ENCODE measurements at regions not wholly inside any gene's neighbourhood (a gene's known extent, or its start where the extent isn't known, plus 50 kb on each side); places are given as distances from the start of the nearest gene placed in this dataset.

GRCh38 chr14:44287858-44288257, 219.2 kb downstream of the FSCB start:
- no peak for DNase-seq

- DNase-seq = no peak
Measured at GRCh38 chr14:44286201-44286600, 220.9 kb downstream of the FSCB start.

DNA sequence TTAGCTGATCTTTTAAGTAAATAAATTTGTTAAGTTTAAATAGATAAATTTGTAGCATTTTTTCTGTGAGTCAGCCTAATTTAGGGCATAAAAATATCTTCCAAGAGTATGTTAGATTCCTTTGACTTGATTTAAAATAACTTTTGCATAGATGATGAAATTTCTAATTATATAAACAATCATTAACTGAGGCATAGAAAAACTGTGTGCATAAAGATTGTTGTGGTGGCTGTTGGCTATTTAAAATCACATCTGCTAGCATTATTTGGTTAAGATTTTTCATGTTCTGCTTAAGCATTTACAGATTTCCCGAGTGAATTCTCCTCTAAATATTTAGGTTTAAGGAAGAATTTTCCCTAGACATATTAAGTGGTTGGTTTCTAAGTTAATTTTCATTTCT, 223.2 kb downstream of the FSCB start:
- no peak for DNase-seq

DNA sequence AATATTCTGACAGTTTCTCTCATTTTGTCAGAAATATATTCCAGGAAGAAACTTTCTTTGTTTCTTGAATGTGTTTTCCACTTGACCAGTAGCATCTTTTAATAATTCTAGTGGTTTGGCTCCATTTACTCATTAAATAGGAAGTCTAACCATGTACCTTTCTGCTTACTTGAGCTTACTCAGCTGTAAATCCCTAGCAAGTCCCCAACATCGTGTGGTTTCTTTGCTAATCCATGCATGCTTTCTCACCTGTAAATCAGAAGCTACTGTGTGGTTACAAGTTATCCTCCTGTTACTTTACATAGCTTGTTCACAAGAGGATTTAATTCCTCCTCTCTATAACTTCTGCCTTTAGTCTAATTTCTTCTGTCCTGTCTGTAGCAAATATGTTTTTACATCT, 227.7 kb downstream of the FSCB start:
- DNase-seq = no peak

GRCh38 chr14:44271637-44272036, 235.4 kb downstream of the FSCB start:
- DNase-seq = no peak

DNA sequence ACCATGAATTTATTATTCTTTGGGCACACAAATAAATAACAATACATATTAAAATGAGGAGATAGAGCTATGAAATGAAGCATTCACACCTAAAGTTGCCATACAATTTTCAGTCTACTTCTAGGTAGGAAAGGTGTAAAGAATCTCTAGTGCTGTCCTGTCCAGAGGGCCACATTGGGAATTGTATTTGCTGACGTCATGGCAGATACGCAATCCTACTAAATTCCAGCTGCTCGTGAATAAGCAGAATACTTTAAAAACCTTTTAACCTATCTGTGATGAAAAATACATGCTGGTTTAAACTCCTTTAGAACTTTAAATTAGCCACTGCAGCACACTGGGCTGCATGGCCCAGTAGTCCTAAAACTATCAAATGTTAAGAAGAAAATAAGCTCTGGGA, 236.1 kb downstream of the FSCB start:
- no peak for DNase-seq

GRCh38 chr14:44265246-44265645, 241.8 kb downstream of the FSCB start:
- no peak for DNase-seq

- no peak for DNase-seq
Measured at GRCh38 chr14:44215660-44216059, 291.4 kb downstream of the FSCB start.

- DNase-seq = no peak
Measured at GRCh38 chr14:44211718-44212117, 295.4 kb downstream of the FSCB start.

GRCh38 chr14:44204061-44204835, 302.8 kb downstream of the FSCB start:
- no peak for DNase-seq

GRCh38 chr14:44180975-44181374, 326.1 kb downstream of the FSCB start:
- no peak for DNase-seq

DNA sequence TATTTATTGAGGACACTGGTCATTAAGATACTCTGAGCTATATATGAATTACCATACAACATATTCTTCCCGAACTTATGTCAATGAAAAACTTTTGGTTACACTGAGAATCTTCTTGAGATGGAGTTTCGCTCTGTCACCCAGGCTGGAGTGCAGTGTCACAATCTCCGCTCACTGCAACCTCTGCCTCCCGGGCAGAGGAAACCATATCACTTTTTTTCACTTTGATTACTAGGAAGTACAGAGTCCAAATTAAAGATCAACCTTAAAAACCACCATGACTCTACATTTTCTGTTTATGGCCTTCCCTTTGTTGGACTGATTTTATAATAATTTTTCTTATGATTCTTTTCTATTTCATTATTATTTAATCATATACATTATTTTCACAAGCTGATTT, 336.5 kb downstream of the FSCB start:
- DNase-seq = no peak

GRCh38 chr14:44170101-44170500, 337.0 kb downstream of the FSCB start:
- no peak for DNase-seq

DNA sequence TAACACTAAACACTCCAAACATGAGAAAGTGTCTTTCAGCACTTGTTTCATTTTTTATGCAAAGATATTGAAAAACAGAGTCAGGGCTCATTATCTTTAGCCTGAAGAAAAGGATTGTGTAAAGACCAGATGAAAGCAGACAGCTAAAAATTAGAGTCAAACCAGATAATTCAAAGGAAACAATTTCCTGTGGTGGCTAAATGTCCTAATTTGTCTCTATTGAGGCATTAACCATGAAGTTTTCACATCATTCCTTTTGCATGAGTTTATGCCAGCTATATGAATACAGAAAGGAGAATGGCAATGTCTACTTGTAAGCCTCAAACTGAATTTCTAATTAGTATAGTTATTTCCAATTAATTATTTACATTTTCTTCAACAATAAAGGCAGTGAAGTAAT, 338.5 kb downstream of the FSCB start:
- DNase-seq = no peak

DNA sequence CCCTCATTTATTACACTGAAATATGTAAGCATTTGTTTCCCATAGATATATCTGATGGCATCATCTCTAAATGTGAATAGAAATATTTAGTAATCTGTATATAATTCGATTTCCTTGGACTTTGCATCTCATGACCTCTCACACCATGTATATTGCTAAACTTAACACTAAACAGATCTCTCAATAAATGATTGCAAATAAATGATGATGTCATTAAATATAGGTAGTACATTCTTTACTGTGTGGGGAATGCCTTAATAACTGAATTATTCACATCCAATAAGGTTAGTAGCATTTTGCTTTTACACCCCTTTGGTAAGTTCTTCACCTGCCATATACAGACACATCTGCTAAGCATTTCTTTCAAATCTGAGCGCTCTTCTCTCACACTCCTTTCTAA, 340.5 kb downstream of the FSCB start:
- DNase-seq = no peak

DNA sequence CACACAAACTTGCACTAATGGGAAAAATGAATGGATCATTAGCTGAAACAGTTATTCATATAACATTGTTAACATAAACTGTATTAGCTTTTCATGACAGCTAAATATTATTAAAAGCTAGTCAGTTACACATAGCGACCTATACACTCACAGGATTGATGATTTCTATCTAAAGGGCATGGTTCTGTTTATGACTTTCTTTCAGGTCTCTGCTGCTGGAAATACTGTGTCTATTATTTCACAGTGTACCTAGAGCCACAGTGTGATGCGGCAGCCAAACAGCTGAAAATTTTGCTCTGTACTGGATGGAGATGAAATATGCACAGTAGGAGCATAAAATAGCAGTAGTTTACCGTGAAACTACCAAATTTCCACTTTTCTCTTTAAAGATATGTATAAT, 341.1 kb downstream of the FSCB start:
- DNase-seq = no peak

DNA sequence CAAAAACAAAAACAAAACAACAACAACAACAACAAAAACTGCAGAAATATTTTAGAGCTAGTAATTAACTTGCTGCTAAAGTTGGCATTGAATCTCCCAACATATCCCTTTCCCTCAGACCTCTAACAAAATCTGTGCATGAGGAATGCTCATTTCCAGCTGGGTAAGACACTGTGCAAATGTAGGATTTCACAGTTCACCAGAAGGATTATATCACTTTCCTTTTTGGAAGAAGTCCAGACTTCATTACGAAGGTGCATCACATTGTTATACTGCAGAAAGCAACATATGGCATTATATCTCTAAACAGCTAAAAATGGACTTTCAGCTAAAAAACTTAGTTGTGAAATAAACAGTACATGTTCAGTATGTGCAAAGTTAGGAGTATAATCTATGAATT, 341.8 kb downstream of the FSCB start:
- DNase-seq = no peak

DNA sequence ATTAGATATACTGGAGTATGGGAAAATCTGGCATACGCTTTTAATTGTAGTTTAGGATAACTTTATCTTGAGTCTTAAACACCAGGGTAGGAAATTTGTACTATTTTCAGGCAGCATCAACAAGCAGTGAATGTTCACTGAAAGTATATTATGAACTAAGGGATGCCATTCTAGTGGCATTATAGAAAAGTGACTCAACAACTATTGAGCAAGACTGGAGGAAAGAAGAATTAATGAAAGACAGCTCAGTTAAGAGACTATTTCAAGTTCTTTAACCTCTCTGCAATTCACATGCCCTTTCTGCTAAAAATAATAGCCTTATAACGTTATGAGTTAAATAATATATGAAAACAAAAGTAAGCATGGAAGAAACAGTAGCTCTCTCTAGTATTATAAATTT, 343.1 kb downstream of the FSCB start:
- no peak for DNase-seq

- DNase-seq = no peak
Measured at GRCh38 chr14:44162197-44162596, 344.9 kb downstream of the FSCB start.

GRCh38 chr14:44154874-44155273, 352.2 kb downstream of the FSCB start:
- DNase-seq = no peak

GRCh38 chr14:44154446-44154845, 352.6 kb downstream of the FSCB start:
- no peak for DNase-seq

DNA sequence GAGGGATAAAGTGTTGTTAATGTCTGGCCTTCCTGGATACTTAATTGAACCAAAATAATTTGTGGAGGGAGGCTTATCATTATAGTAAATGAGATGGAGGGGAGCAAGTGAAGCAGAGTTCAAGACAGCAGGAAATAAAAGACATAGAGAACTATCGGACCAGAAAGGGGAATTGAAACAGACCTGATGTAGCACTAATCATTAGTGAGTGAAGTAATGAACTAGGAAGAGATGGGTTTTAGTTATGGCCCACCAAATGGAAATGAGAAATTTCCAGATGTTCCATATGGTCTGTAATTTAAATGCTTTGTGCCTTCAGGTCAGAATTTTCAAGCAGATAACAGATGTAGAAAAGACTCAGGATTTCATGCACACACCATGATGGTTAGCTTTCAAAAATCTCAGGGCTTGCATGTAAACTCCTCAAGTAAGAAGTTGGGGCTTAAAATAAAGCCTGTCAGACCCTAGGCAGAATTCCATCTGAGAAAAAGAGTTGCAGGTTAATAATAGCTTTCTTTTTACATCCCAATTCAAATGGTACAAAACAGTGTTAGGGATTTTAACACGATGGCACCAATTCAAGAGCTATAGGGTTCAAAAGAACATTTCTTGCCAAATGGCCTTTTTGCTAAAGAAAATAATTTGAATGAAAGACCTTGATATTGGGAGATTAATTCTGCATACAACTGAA, 355.8 kb downstream of the FSCB start:
- DNase-seq = no peak

DNA sequence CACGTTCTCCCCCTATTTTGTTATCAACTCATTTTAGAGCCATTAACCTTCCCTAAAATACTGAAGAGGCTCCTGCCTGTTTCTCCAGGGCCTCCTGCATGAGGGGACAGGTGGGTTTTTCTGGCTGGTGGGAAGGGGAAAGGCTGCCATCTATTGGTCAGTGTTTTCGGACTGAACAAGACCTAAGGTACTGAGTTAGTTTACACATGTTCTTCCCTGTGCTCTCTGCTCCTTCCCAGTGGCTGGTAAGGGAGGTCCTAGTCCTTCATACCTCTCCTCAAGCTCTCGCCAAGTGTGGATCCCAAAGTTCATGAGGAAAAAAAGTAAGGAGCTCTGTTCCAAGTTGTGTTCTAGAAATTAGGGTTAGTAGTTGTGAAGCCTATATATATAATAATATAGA, 357.5 kb downstream of the FSCB start:
- DNase-seq = no peak

DNA sequence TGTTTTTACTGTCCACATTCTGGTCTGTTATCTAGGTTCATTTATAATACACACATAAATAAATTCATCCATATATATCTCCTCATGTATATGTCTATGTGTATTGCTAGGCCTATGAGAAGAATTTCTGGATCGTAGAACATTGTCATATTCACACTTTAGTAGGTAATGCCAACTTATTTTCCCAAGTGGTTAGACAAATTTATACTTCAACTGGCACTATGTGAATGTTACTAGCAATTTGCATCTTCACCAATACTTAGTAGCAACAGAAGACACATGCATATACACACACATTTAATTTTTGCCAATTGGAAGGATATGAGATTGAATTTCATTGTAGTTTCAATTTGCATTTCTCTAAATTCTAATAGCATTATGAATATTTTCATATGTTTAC, 365.1 kb downstream of the FSCB start:
- DNase-seq = no peak

DNA sequence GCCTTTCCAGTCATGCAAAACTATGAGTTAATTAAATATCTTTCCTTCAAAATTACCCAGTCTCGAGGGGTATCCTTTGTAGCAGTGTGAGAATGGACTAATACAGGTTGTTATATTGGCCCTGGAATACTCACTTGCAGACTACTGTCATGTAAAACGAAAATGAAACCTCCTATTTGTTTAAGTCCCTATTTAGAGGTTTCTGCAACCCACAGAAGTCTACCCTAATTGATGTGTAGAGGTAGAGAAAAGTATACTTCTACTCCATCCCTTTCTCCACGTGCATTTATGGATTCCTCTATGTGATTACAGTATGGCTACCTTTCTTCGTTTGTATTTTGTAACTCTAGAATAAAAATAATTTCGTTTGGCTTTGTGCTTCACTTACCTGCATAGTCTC, 371.1 kb downstream of the FSCB start:
- no peak for DNase-seq

Data from CD4-positive, alpha-beta T cell treated with Interleukin-12 subunit alpha and Interleukin-12 subunit beta, for 1 hour (primary cell).